ENCODE measurements at regions not wholly inside any gene's neighbourhood (a gene's known extent, or its start where the extent isn't known, plus 50 kb on each side); places are given as distances from the start of the nearest gene placed in this dataset.

DNA sequence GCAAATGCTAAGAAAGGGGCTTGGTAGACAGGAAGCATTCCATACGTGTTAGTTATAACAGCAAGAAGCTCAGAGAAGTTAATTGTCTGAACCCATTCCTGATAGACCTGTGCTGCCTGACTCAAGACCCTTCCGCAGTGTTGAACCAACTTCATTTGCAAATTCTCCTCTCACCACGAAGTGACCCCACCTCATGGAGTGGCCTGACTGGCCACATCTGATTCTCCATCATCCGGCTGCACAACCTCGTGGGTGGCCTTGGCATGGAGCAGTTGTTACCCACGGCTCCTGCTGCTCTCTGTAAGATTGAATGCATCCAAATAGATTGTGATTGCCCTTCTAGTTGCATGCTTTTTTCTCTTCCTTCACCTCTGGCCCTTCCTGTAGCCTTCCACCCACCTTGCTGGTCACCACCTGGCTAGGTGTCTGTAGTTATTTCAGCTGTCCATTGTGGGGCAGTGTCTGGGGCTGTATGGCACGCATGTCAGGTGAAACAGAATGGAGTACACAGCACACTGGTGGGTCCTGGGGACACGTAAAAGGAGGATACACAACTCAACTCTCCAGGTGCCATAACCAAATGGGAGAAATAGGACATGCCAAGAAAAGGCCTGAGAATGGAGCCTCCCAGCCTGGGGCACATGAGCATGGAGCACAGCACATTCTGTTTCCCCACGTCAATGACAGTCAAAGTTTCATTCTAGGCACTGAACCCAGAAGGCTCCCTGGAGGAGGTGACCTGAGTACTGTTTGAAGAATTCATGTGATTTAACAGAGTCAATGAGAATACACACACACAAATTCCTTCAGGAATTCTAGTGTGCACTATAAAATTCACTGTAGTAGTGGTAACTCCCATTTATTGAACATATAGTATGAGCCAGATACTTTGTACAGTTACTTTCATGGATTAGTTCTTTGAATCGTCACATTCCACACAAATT lies 70.5 kb upstream of the PTCH1 start:
- DNase-seq (ENCODE audit: low read depth), result no peak
- TF ChIP-seq, protein P1, sequence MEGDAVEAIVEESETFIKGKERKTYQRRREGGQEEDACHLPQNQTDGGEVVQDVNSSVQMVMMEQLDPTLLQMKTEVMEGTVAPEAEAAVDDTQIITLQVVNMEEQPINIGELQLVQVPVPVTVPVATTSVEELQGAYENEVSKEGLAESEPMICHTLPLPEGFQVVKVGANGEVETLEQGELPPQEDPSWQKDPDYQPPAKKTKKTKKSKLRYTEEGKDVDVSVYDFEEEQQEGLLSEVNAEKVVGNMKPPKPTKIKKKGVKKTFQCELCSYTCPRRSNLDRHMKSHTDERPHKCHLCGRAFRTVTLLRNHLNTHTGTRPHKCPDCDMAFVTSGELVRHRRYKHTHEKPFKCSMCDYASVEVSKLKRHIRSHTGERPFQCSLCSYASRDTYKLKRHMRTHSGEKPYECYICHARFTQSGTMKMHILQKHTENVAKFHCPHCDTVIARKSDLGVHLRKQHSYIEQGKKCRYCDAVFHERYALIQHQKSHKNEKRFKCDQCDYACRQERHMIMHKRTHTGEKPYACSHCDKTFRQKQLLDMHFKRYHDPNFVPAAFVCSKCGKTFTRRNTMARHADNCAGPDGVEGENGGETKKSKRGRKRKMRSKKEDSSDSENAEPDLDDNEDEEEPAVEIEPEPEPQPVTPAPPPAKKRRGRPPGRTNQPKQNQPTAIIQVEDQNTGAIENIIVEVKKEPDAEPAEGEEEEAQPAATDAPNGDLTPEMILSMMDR (IDR thresholded peaks at IDR 0.05; ENCODE audit: control insufficient read depth, extremely low read depth, insufficient read depth), result no peak
- no peak overlapping the region for H3K4me3 ChIP-seq (ENCODE audit: low read depth, low read length)

DNA sequence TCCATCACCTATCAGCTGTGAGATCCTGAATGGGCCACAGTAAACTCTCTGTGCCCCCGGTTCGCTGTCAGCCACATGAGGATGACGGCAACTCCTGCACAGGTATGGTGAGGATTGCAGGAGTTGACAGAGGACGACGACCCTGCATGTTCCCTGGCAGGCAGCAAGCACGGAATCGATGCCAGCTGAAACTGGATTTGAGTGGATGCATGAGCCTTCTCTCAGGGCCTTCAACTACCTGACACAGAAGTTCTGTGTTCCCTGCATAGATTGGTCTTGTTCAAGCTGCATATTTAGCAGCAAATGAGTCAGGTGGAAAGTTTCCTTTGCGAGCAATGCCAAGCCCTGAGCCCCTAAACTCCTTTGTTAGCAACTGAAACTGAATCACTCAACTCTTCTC lies 69.6 kb upstream of the PTCH1 start:
- TF ChIP-seq, protein P1 (IDR thresholded peaks at IDR 0.05; ENCODE audit: control insufficient read depth, extremely low read depth, insufficient read depth), result no peak
- no peak overlapping the region for H3K4me3 ChIP-seq (ENCODE audit: low read depth, low read length)
- no peak for DNase-seq (ENCODE audit: low read depth)

DNA sequence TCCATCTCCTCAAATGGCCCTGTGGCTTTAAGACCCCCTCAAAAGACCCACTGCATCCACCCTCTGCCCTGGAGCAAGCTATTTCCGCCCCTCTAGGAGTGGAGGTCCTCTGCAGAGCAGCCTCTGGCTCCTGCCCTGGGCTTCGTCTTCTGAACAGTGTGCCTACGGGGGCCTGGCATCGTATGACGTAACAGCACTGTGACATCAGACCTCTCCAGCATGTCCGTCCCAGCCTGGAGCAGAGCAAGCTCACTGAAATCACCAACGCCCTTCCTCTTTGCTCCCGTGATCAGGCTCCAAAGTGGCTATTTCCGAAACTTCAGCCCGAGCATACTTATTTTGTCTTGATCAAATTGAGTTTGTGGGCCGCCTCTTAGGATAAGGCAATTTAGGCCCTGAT lies 69.1 kb upstream of the PTCH1 start:
- TF ChIP-seq, protein P1 (IDR thresholded peaks at IDR 0.05; ENCODE audit: control insufficient read depth, extremely low read depth, insufficient read depth), result no peak
- no peak for DNase-seq (ENCODE audit: low read depth)
- no peak overlapping the region for H3K4me3 ChIP-seq (ENCODE audit: low read depth, low read length)

DNA sequence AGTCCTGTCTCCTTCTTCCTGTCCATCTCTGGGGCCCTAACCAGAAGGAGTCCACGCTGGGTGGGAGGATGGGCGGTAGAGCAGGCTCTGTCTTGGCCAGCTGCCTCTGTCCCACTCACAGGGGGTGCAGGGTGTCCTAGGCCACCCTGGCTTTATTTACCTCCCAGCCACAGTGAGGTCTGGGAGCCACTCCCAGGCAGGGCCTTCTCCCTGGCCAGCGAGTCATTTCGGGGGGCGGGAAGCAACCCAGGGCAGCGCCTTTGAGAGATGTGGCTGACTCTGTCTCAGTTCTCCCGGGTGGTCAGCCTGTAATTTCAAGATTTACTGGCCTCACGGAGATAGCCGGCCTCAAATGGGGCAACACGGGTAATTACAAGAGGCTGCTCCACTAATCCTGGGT lies 67.4 kb upstream of the PTCH1 start:
- no peak for DNase-seq (ENCODE audit: low read depth)
- H3K4me3 ChIP-seq (ENCODE audit: low read depth, low read length), result no peak overlapping the region
- TF ChIP-seq, protein P1 (IDR thresholded peaks at IDR 0.05; ENCODE audit: control insufficient read depth, extremely low read depth, insufficient read depth), result no peak

DNA sequence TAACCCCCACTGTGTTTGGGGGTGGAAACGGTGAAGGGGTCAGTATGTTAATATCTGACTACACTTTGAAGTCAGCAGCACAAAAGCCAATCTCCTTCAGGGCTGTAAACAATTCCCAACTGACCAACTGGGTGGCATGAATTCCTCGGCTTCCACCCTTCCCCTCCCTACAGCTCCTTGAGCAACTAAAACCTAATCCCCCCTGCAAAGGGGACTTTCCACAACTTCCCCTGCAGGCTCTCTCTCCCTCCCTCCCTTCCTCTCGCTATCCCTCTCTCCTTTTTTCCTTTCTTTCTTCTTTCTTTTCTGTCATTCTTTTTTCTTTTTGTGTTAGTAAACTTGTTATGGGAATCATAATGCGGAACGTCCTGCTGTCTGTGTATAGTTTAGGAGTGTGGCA lies 65.1 kb upstream of the PTCH1 start:
- no peak for DNase-seq (ENCODE audit: low read depth)
- TF ChIP-seq, protein P1 (IDR thresholded peaks at IDR 0.05; ENCODE audit: control insufficient read depth, extremely low read depth, insufficient read depth), result no peak
- H3K4me3 ChIP-seq (ENCODE audit: low read depth, low read length), result no peak overlapping the region

DNA sequence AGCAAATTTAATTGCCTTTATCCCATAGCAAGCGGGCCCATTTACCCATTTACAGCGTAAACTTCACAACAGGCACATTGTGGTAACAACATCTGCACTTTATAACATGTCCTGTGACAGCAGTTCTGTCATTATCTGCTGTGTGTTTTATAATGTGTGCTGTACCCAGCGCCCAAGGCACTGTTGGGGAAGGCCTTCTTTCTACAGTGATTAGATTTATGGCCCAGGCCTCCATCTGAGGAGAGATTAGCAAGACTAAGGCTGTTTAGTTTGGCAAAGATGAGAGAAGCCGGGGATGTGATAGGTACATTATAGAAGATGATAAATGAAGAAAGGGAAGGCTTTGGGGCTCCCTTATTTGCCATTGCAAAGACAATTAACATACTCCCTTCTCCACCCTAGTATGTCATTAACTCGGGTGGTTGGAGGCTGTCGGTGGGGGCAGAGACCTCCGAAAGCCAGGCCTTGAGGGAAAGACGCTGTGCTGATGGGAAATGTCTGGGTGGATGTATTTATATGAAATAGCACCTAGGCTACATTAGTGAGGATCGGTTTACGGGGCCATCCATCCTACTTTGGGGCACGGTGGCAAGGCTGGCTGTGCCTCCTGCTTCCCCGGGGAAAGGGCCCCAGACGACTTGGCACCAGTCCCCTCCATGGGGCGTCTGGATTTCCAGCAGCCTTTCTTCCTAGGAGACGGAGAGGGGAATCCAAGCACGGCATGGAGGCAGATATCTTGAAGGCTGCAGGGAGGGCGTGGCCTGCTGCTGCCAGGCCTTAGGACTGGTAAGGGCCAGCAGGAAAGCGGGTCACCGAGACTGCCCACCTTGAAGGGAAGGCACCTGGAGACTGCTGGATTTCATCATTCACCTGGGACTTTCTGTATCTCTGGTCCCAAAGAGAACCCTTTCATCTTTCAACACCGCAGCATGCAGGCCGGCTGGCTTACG lies 64.3 kb upstream of the PTCH1 start:
- TF ChIP-seq, protein P1 (IDR thresholded peaks at IDR 0.05; ENCODE audit: control insufficient read depth, extremely low read depth, insufficient read depth), result no peak
- no peak overlapping the region for H3K4me3 ChIP-seq (ENCODE audit: low read depth, low read length)
- DNase-seq (ENCODE audit: low read depth), result no peak
